HG03575 (cell line): ENCODE measurements at regions not wholly inside any gene's neighbourhood (a gene's known extent, or its start where the extent isn't known, plus 50 kb on each side); places are given as distances from the start of the nearest gene placed in this dataset.
"Not testable (repeated sequence)": the region's sequence is repeated elsewhere in the genome, so short reads cannot be mapped to it uniquely, and the experiment has no call there.

Experiments used
- ATAC-seq: cut with Tn5 transposase; IDR thresholded peaks from one replicate; pipeline ENCODE4 v1.9.1; 2021; ENCODE audit not compliant: unreplicated experiment, insufficient number of reproducible peaks, low FRiP score; ENCODE audit errors: extremely low read depth

DNA sequence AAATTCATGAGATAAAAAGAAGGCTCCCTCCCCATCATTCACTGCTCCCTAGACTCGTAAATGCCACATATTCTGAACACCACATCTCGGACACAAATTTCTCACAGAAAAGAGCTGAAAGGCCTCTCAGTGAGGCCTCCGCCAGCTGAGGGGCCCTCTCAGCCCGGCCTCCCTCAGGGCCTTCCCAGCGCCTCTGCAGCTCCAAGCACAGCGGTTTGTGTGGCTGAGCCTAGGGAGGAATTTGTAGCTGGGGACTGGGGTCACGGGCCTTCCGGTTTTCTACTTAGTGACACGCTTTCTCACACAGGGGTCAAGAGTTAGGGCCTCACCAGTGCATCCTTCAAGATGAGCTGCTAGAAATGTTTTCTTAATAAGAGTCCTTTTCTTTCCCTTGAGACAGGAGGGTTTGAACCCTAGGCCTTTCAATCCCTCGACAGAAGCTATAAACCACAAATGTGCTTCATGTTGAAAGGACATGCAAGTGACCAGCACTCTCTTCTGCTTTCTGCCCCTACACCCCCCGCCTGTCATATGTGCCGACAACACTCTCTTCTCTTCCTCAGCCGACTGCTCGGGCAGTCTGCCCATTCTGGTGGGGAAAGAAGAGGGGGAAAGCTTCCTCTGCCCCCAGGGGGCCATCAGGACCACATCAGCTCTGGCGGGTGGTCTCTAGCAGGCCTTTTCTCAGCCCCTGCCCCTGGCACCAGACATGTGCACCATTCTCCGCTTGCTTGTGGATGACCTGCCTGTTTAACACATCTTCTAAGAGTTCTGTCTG is 104.9 kb downstream of the CHIC2 start:
- ATAC-seq: no peak

- no peak for ATAC-seq
Measured at GRCh38 chr4:53956454-53956853, 108.0 kb downstream of the CHIC2 start.

DNA sequence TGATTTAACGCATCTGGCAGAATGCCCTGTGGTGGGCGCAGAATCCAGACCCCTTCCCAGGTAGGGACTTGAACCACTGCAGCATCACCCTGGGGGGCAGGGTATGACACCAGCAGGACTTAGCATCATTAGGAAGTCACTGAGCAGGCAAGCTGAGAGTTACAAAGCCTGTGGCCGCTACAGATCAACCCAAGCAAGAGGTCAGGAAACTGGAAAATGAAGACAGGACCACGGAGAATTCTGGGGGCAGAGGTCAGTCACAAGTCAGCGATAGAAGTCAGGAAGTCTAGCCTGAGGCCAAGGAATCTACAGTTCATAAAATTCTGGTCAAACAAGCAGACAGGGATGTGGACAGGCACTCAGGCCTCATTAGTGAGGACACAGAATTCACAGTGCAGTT is 108.4 kb downstream of the CHIC2 start:
- no peak for ATAC-seq

- ATAC-seq: no peak
Measured at GRCh38 chr4:53951414-53951813, 113.0 kb downstream of the CHIC2 start.

GRCh38 chr4:53943345-53944085 is 120.9 kb downstream of the CHIC2 start:
- ATAC-seq: no peak

- no peak for ATAC-seq
Measured at GRCh38 chr4:53942712-53943111, 121.7 kb downstream of the CHIC2 start.

DNA sequence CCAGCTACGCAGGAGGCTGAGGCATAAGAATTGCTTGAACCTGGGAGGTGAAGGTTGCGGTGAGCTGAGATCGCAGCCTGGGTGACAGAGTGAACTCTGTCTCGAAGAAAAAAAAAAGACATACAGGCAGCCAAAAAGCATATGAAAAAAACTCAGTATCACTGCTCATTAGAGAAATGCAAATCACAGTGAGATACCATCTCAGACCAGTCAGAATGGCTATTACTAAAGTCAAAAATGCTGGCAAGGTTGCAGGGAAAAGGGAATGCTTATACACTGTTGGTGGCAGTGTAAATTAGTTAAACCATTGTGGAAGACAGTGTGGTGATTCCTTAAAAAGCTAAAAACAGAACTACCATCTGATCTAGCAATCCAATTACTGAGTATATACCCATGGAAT is 123.1 kb downstream of the CHIC2 start:
- no peak for ATAC-seq

DNA sequence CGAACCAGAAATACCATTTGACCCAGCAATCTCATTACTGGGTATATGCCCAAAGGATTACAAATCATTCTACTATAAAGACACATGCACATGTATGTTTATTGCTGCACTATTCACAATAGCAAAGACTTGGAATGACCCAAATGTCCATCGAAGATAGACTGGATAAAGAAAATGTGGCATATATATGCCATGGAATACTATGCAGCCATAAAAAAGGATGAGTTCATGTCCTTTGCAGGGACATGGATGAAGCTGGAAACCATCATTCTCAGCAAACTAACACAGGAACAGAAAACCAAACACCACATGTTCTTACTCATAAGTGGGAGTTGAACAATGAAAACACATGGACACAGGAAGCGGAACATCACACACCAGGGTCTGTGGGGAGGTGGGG is 124.5 kb downstream of the CHIC2 start:
- ATAC-seq: not testable (repeated sequence)

- ATAC-seq: no peak
Measured at GRCh38 chr4:53937918-53938317, 126.5 kb downstream of the CHIC2 start.

GRCh38 chr4:53937327-53937726 is 127.1 kb downstream of the CHIC2 start:
- no peak for ATAC-seq

GRCh38 chr4:53935780-53936179 is 128.6 kb downstream of the CHIC2 start:
- ATAC-seq: no peak

GRCh38 chr4:53932796-53933610 is 131.4 kb downstream of the CHIC2 start:
- no peak for ATAC-seq

DNA sequence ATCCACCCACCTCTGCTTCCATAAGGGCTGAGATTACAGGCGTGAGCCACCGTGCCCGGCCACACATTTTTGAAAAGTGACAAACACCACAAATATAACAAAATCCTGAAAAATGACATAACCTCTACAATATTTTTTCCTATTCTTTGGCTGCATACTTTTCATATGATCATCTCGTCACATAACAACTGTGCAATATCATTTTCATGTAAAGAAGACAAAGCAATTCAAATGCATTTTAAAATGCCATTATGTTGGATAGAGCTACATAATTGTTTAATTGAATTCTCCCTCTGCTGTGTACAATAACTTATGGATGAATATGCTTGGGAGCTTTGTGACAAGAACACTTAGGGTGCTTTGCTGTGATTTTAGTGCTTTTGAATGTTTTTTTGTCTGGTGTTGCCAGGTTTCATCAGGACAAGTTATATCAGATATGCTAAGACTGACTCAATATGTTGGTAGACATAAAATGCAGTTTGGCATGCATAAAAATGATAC is 132.9 kb downstream of the CHIC2 start:
- no peak for ATAC-seq

DNA sequence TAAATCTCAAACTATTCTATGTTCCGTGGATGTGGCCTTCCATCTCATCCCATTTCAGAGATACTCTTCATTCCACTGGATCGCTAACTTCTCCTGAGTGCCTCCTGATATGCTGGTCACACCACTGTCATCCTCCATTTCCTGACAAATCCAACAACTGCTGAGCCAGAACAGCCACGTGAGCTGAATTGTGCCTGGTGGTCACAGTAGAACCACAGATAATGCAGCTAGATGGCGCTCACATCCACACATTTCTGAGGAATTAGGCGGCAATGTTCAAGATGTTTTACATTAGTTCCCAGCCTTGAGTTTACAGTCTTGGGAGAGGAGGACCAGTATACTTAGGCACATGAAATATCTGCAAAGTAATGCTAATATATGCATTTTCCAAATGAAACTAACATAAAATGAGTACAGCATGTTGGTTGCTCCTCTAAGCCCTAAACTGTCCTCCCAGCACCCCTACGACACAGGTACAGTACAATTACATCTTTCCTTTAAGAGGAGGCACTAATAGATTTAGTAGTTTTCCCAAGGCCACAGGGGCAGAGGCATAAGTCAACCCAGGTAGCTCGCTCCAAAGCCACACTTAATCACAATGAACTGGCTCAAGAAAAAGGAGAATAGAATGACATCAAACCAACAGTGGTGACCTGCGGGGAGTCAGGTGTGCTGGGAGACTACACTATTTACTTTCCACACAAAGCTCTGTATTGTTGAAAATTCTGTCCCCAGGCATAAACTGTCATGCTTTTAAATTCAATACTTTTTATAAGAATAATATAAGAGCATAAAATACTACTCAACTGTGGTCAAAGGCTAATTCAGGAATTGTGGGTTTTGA is 134.2 kb downstream of the CHIC2 start:
- no peak for ATAC-seq

DNA sequence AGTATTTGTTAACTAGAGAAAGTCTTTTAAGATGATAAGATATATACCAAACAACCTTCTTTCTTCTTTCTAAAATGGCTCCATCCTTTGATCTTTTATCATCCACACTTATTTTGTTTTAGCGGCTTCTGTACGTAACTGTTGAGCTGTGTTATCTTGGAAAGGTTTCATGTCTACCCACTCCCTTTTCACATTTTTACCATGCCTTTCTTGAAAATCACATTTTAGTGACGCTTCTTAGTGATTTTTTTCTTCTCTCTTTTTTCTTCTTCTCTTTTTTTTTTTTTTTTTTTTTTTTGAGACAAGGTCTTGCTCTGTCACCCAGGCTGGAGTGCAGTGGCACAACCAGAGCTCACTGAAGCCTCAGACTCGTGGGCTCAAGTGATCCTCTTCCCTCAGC is 135.1 kb downstream of the CHIC2 start:
- no peak for ATAC-seq

DNA sequence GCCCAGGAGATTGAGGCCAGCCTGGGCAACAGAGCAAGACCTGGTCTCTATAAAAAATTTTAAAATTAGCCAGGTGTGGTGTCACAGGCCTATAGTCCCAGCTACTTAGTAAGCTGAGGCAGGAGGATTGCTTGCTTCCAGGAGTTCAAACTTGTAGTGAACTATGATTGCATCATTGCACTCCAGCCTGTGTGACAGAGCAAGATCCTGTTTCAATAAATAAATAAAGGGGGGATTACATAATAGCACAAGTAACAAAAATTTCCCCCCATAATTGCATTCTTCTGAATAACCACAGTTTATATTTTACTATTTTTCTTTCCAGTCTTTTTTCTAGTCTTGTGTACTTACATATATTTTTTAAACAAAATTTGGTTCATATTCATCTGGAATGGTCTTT is 135.6 kb downstream of the CHIC2 start:
- no peak for ATAC-seq

DNA sequence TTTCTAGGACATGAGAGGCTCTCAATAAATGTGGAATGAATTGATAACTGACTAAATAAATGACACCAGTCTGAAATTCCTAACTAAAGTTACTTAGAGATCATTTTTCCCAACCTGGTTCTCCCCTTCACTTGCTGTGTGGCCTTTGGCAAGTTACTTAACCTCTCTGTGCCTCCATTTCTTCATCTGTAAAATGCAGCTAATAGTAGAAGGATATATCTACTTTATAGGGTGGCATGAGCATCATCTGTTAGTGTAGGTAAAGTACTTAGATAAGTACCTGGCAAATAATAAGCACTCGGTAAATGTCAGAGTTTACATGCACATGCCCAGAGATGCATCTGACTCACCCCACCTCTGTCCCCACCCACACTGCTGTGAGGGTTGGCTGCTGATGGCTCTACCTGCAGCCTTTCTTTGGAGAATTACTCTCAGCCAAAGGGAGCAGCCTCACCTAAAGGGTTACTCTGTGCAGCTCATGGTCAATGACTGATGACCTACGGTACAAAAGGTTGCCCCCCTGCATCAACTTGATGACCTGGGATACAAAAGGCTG is 139.3 kb downstream of the CHIC2 start:
- ATAC-seq: no peak

- ATAC-seq: no peak
Measured at GRCh38 chr4:53924333-53925049, 139.9 kb downstream of the CHIC2 start.
